HT-29 (cell line): ENCODE measurements at regions not wholly inside any gene's neighbourhood (a gene's known extent, or its start where the extent isn't known, plus 50 kb on each side); places are given as distances from the start of the nearest gene placed in this dataset.
"Not testable (repeated sequence)": the region's sequence is repeated elsewhere in the genome, so short reads cannot be mapped to it uniquely, and the experiment has no call there.

Experiments used
- DNase-seq: peaks from one replicate; pipeline ENCODE4 v3.0.0-alpha.2; 2015; ENCODE audit warnings: low spot score

DNA sequence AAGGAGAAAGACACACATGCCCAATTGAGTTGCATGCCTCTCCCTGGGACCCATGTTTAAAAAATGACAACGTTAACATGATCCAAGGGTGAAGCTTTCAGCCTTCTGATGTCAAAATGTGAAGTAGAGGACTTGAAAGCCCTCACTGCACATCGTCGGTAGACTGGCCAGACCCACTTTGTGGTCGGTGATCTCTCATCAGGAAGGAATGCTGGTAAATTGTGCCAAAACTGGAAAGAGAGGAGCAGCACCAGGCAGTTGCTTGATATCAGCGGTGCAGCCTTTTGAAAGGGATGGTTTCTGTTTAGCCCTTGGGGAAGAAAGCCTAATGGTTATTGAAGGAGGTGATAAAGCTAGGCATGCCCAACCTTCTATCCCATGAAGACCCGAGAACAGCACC lies 125.3 kb upstream of the MARCHF11 start:
- DNase-seq = no peak

DNA sequence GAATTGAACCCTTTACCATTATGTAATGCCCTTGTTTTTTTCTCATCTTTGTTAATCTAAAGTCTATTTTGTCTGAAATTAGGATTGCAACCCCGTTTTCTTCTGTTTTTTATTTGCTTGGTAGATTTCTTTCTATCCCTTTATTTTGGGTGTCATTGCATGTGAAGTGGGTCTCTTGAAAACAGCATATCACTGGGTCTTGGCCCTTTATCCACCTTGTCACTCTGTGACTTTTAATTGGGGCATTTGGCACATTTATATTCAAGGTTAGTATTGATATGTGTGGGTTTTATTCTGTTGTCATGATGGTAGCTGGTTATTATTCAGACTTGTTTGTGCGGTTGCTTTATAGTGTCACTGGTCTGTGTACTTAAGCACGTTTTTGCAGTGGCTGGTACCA lies 117.4 kb upstream of the MARCHF11 start:
- DNase-seq = no peak

DNA sequence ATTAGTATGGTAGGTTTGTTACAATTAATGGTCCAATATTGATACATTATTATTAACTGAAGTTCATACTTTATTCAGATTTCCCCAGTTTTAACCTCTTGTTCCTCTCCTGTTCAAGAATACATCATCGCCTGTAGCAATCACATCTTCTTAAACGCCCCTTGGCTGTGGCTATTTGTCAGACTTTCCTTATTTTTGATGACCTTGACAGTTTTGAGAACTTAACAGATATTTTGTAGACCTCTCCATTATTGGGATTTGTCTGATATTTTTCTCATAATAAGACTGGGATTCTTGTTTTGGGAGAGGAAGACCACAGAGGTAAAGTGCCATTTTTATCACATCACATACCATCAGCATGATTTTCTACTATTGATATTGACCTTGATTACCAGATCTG lies 112.3 kb upstream of the MARCHF11 start:
- no peak for DNase-seq

DNA sequence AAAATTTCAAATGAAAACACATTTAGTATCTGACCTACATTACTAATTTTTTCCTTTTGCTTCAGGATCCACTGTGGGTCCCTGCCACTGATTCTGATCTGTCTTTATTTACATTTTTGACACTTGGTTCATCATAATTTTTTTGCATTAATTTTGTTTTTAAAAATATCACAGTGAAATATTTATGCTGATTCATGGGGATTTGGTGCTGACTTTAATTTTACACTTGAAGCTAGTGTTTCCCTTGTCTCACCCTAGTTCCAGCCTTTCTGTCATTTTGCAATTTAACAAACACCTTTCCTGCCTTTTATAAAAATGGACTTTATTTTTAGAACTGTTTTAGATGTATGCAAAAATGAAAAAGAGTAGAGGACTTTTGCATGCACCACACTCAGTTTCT lies 111.9 kb upstream of the MARCHF11 start:
- DNase-seq = no peak

DNA sequence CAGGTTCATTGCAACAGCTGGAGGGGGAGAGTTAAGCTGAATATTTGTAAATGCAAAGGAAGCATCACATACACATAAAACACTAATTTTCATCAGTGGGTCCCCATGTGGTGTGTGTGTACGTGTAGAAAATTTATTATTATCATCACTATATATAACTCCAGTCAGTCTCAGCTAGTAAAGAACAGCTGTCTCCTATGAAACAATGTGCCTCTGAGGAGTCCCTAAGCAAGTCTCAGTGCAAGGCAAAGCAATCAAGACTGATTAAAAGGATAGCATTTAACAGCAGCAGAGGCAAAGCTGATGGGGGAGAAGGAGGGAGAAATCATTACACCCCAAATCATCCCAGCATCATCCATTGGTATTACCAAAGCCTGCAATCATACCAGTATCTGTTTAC lies 104.2 kb upstream of the MARCHF11 start:
- no peak for DNase-seq

DNA sequence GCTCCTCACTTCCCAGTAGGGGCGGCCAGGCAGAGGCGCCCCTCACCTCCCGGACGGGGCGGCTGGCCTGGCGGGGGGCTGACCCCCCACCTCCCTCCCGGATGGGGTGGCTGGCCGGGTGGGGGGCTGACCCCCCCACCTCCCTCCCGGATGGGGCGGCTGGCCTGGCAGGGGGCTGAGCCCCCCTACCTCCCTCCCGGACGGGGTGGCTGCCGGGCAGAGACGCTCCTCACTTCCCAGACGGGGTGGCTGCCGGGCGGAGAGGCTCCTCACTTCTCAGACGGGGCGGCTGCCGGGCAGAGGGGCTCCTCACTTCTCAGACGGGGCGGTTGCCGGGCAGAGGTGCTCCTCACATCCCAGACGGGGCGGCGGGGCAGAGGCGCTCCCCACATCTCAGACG lies 97.3 kb upstream of the MARCHF11 start:
- not testable (repeated sequence) for DNase-seq

DNA sequence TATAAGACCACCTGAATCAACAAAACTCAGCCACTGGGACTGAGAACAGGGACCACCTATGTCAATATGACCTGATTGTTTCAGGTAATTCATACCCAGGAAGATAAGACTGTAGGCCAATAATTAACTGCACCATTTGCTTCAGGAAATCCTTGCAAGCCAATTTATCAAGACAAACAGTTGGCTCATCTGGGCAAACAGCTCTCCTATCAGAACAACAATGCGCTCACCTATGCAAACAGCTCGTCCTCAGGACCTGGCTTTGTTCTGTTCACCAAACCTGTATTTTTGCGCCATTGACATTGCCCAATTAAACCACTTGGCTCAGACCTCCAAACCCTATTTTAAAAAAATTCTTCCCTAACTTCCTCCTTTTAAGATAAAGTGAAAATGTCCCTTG lies 92.3 kb upstream of the MARCHF11 start:
- DNase-seq = no peak

DNA sequence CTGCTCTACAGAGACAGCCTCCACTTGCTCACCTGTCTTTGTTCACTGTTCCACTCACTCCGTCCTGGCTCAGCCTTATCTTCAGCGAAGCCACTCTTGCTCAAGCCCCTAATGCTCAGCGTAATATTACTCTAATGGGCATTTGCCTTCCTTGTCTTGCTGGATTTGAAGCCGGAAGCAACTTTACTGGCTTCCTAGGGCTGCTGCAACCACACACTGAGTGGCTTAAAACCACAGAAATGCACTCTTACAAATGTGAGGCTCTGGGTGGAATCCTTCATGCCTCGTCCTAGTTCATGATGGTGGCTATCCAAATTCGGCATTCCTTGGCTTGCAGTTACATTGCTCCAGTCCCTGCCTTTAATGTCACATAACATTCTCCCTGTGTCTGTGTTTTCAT lies 85.5 kb upstream of the MARCHF11 start:
- no peak for DNase-seq

DNA sequence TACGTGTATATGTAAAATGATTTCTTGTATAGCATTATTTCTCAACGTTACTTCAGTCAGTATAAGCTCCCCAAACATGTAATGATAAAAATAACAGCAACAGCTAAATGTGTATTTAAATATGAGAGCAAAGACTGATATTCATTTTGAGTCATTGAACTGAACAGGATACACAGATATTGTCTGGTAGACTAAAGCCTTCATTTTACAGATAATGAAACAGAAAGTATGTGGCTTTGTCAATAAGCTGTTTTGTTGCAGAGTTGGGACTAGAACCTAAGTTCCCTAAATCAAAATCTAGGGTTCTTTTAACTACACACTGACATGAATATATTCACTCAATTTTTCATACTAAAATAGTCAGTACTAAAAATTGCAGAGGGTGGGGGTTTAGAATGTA lies 80.4 kb upstream of the MARCHF11 start:
- DNase-seq = no peak

DNA sequence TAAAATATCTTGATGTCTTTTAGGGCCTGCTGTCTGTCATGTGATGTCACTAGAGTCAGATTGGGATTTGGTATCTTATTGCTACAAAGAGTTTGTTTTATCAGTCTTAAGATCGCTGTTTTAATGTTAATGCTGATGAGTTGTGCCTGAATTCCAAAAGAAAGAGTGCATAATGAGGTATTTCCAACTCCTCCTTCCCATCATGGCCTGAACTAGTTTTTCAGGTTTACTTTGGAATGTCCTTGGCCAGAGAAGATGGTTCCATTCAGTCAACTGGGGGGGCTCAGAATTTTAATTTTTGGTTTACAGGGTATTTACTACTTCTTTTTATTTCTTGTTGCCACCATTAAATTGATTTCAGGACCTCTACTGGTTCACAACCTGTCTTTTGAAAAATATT lies 74.3 kb upstream of the MARCHF11 start:
- no peak for DNase-seq

DNA sequence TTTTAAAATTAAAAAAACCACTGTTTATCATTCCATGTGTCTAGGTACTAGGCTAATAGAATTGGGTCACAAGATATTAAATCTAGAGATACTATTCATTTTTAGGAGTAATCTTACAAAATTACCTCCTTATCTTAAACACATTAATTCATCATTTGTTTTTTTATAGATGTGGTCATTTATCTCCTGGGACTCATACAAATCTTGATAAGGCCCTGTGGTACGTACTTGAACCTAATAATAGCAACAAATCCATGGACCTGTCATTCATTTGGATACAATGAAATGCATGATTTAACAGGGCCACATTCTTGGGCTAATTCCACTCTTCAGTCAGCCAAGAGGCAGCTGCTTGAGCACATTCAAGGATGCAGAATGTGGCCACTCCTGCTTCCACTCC lies 66.4 kb upstream of the MARCHF11 start:
- DNase-seq = no peak

DNA sequence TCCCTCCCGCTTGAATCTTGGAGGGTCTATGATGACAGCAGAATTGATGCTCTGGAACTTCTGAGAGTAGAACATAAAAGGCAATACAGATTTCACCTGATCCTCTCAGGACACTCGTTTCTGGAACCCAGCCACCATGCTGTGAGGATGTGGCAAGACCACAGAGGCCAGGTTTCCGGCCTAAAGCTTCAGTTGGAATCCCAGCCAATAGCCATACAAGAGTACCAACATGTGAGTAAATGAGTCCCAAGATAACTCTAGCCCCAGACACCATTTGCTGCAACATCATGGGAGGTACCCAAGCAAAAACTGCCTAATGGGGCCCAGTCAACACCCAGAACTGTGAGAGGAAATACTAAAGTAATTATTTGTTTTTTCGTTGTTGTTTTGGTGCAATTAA lies 65.7 kb upstream of the MARCHF11 start:
- no peak for DNase-seq

DNA sequence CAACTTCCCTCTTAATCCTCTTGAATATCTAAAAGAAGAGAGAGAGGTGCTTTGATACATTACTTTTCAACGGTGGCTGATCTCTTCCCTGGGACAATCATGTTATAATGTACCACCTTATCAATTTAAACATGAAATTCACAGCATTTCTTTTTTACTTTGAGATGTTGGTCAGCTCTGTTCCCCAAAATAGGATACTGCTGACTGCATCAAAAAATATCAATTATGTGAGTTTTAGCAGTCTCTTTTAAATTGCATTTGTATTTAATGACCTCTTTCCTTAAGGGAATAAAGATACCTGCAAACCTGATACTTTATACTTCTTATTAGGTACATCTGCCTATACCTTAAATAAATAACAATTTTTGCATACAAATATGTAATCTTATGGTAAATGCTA lies 58.4 kb upstream of the MARCHF11 start:
- DNase-seq = no peak

DNA sequence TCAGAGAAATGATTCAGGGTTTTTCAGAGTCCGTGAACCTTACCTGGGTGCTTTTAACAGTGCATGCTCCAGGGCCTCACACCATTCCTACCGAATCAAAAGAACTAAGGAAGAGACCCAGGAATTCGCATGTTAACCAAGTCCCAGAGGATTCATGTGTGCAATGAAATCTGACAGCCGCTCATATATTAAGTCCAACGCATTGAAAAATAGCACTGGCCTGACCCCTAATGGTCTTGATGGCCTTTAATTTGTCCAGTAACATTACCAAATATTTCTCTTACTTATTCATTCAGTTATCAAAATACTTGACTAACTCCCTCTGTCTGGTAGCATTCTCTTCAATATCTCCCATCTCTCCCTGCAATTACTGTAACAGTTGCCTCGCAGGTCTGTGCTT lies 55.0 kb upstream of the MARCHF11 start:
- DNase-seq = peak; percentile 12

DNA sequence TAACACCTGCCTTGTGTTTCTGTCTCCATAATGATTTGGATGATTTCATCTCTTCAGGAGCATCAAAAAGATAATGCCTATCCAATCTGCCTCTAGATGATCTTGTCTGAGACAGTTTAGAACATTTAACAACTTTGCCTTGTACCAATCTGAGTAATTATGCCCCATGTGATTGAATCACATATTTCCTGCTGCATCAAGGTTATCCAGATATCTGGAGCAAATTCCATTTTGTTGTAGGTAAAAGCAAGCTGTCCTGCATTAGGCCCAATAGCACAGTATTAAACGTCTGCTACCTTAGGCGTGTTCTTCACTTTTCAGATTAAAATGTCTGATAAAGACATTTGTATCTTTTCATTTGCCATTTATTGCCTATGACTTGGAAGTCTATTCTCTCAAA lies 54.1 kb upstream of the MARCHF11 start:
- DNase-seq = no peak

DNA sequence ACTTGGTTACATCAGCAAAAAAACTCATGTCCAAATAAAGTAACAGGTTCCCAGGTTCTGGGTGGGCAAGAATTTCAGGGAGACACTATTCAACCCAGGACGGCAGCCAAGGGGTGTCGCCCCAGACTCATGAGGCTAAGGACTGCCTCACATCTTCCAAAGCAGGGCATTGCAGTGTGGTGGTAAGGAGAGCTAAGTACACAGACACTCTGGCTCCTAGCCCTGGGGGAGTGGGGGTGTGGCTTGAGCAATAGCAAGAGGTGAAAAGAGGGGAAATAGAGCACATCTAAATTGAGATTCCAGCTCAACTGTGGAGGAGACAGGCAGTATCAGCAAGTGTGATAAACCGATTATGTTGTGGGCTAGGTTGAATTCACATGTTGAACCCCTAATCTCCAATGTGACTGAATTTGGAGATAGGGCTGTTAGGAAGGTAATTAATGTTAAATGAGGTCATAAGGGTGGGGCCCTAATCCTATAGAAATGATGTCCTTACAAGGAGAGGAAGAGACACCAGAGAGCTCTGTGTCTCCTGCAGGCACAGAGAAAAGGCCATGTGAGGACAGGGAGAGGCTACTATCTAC lies 49.9 kb upstream of the MARCHF11 start:
- no peak for DNase-seq
